ENCODE measurements at regions not wholly inside any gene's neighbourhood (a gene's known extent, or its start where the extent isn't known, plus 50 kb on each side); places are given as distances from the start of the nearest gene placed in this dataset.

GRCh38 chr12:3992945-3993344 is 119.7 kb upstream of the PARP11 start:
- Histone ChIP-seq H3K9ac (ENCODE audit: low read depth in 1 of 3, low read length in 3 of 3) (no peak overlapping the region), H3K36me3 (ENCODE audit: control insufficient read depth in 3 of 3, insufficient read depth in 3 of 3, low read length in 3 of 3) (no peaks in the 10 kb centered on the region), H3K4me1 (ENCODE audit: control insufficient read depth in 3 of 3, insufficient read depth in 3 of 3, low read length in 3 of 3) (no peaks in the 10 kb centered on the region), H3K9me3 (ENCODE audit: control insufficient read depth in 3 of 3, low read length in 3 of 3) (no peaks in the 10 kb centered on the region), H3K27me3 (ENCODE audit: control insufficient read depth in 3 of 3, insufficient read depth in 3 of 3, low read length in 3 of 3) (peaks cover 13 to 37% (median 30%) of the 10 kb centered on the region in 3 donors), H3K27ac (ENCODE audit: low read depth, low read length) (no peak overlapping the region), H3K4me3 (ENCODE audit: low read length in 3 of 3) (no peak overlapping the region)

DNA sequence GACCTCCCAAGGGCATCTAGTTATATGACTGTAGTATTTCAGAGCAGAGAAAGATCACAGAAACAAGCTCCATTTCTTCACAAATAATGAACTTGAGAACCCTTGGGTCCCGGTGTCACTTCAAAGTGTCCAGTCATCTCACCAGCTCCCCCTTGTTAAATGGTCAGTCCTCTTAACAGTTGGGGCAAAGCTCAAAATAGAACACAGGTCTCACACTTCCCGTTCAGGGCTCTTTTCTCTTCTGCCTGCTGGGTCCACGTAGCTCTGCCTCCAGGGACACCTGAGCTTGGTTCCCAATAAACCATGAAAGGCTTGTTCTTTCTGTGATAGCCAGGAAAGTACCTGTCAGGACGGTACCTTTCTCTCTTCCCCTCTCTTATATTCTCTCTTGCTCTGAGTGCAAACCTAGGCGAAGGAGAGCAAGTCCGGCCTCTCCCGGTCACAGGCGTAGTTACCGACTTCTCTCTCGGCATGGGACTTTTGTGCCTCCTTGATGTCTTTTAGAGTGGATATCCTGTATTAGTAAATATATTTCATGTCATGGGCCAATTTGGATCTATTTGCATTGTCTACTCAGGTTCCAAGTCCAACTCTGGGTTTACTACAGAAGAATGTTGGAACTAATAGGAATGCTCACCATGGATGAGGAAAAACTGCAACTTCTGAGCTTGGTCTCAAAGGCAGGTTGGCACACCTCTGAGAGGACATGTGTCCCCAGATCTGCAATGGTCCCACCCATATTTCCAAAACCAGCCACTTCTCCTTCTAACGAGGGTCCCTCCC is 118.8 kb upstream of the PARP11 start:
- Histone ChIP-seq H3K36me3 (ENCODE audit: control insufficient read depth in 3 of 3, insufficient read depth in 3 of 3, low read length in 3 of 3) (no peaks in the 10 kb centered on the region), H3K27me3 (ENCODE audit: control insufficient read depth in 3 of 3, insufficient read depth in 3 of 3, low read length in 3 of 3) (peaks cover 13 to 35% (median 30%) of the 10 kb centered on the region in 3 donors), H3K9me3 (ENCODE audit: control insufficient read depth in 3 of 3, low read length in 3 of 3) (no peaks in the 10 kb centered on the region), H3K4me1 (ENCODE audit: control insufficient read depth in 3 of 3, insufficient read depth in 3 of 3, low read length in 3 of 3) (no peaks in the 10 kb centered on the region), H3K4me3 (ENCODE audit: low read length in 3 of 3) (no peak overlapping the region), H3K9ac (ENCODE audit: low read depth in 1 of 3, low read length in 3 of 3) (no peak overlapping the region), H3K27ac (ENCODE audit: low read depth, low read length) (no peak overlapping the region)

DNA sequence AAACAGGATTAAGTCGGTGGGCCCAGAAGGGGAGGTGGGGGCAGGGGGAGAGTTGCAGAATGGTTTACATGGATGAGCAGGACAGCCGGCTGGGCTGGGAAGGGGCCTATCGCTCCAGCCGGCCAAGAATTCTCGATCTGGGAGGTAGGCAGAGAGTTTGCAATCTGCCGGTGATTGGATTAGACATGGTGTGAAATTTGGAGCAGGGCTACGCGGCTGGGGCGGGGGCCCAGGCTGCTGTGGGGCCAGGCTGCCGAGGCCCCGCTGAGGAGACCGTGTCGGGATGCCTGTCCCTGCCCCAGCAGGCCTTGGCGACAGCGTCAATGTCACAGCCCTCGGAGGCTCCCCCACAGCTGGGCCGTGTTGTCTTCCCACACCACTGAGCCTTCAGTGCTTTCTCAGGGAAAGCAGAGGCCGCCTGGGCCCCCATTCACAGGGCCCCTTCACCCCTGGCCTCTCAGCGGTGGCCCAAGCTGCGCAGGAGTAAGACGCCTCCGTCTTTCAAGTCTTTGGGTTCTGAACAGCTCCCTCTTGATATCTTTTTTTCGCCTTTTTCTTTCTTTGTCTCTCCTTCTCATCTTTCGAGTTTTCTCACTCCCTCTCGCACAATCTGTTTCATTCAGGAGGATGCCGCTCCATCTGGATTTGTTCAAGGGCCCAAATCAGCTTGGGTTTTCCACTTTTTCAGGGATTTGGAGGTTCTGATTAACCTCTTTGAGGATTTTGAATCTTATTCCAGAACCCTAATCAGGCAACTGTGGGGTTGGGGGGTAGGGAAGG is 117.5 kb upstream of the PARP11 start:
- Histone ChIP-seq H3K27me3 (ENCODE audit: control insufficient read depth in 3 of 3, insufficient read depth in 3 of 3, low read length in 3 of 3) (peaks cover 13 to 34% (median 22%) of the 10 kb centered on the region in 3 donors), H3K36me3 (ENCODE audit: control insufficient read depth in 3 of 3, insufficient read depth in 3 of 3, low read length in 3 of 3) (no peaks in the 10 kb centered on the region), H3K4me3 (ENCODE audit: low read length in 3 of 3) (no peak overlapping the region), H3K9me3 (ENCODE audit: control insufficient read depth in 3 of 3, low read length in 3 of 3) (no peaks in the 10 kb centered on the region), H3K9ac (ENCODE audit: low read depth in 1 of 3, low read length in 3 of 3) (no peak overlapping the region), H3K4me1 (ENCODE audit: control insufficient read depth in 3 of 3, insufficient read depth in 3 of 3, low read length in 3 of 3) (no peaks in the 10 kb centered on the region), H3K27ac (ENCODE audit: low read depth, low read length) (no peak overlapping the region)

DNA sequence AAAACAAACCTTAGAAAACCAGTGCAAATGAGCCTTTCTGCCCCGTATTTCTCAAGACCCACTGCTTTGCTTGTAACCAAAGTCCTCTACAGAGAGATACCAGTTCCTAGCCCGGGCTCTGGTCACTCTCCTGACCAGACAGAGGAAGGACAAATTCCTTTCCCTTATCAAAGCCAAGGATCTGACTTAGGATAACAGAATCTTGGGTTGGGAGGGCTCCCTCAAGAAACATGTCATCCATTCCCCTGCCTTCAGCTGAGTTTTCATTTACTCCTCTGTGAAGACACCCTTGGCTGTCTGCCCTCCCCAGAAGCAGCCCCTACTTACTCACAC is 116.0 kb upstream of the PARP11 start:
- Histone ChIP-seq H3K27me3 (ENCODE audit: control insufficient read depth in 3 of 3, insufficient read depth in 3 of 3, low read length in 3 of 3) (peaks cover 13 to 34% (median 22%) of the 10 kb centered on the region in 3 donors), H3K27ac (ENCODE audit: low read depth, low read length) (no peak overlapping the region), H3K9ac (ENCODE audit: low read depth in 1 of 3, low read length in 3 of 3) (no peak overlapping the region), H3K4me1 (ENCODE audit: control insufficient read depth in 3 of 3, insufficient read depth in 3 of 3, low read length in 3 of 3) (no peaks in the 10 kb centered on the region), H3K4me3 (ENCODE audit: low read length in 3 of 3) (no peak overlapping the region), H3K9me3 (ENCODE audit: control insufficient read depth in 3 of 3, low read length in 3 of 3) (no peaks in the 10 kb centered on the region), H3K36me3 (ENCODE audit: control insufficient read depth in 3 of 3, insufficient read depth in 3 of 3, low read length in 3 of 3) (no peaks in the 10 kb centered on the region)

DNA sequence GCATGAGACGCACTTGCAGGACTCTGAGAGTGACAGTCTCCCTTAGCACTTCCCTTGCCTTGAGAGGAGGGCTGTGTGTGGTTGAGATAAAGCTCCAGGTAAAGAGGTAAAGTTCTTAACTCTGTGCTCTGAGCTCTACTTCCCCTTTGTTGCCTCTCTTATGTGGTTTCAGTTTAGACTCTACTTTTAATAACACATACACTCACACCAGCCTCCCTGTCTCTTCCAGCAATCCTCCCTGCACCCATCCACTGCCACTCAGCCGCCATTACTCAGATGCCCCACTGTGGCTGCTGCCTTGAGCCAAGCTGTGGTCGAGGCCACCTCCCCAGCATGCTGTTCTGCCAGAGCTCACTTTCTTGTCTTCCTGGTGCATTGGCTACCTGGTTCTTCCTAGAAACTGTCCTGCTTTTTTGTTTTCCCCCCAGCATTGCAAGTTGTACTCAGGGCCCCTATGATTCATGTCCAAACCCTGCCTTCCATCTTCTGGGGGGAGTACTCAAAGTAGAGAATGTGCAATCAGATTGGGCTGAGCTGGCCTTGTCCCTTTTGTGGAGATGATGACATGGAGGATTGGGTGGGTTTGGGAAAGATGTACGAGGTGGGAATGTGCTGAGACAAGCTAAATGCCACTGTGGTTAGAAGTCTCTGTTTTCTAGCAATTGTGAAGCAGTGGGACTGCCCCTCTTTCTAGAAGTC is 115.5 kb upstream of the PARP11 start:
- H3K9ac ChIP-seq (ENCODE audit: low read depth in 1 of 3, low read length in 3 of 3), result no peak overlapping the region
- no peaks in the 10 kb centered on the region for H3K4me1 ChIP-seq (ENCODE audit: control insufficient read depth in 3 of 3, insufficient read depth in 3 of 3, low read length in 3 of 3)
- no peaks in the 10 kb centered on the region for H3K36me3 ChIP-seq (ENCODE audit: control insufficient read depth in 3 of 3, insufficient read depth in 3 of 3, low read length in 3 of 3)
- peaks cover 13 to 33% (median 22%) of the 10 kb centered on the region in 3 donors for H3K27me3 ChIP-seq (ENCODE audit: control insufficient read depth in 3 of 3, insufficient read depth in 3 of 3, low read length in 3 of 3)
- no peak overlapping the region for H3K27ac ChIP-seq (ENCODE audit: low read depth, low read length)
- H3K4me3 ChIP-seq (ENCODE audit: low read length in 3 of 3), result no peak overlapping the region
- no peaks in the 10 kb centered on the region for H3K9me3 ChIP-seq (ENCODE audit: control insufficient read depth in 3 of 3, low read length in 3 of 3)

- no peaks in the 10 kb centered on the region for H3K36me3 ChIP-seq (ENCODE audit: control insufficient read depth in 3 of 3, insufficient read depth in 3 of 3, low read length in 3 of 3)
- H3K27ac ChIP-seq (ENCODE audit: low read depth, low read length), result no peak overlapping the region
- peaks cover 8 to 22% (median 17%) of the 10 kb centered on the region in 3 donors for H3K27me3 ChIP-seq (ENCODE audit: control insufficient read depth in 3 of 3, insufficient read depth in 3 of 3, low read length in 3 of 3)
- H3K4me1 ChIP-seq (ENCODE audit: control insufficient read depth in 3 of 3, insufficient read depth in 3 of 3, low read length in 3 of 3), result no peaks in the 10 kb centered on the region
- no peak overlapping the region for H3K4me3 ChIP-seq (ENCODE audit: low read length in 3 of 3)
- H3K9me3 ChIP-seq (ENCODE audit: control insufficient read depth in 3 of 3, low read length in 3 of 3), result no peaks in the 10 kb centered on the region
- H3K9ac ChIP-seq (ENCODE audit: low read depth in 1 of 3, low read length in 3 of 3), result no peak overlapping the region
These were observed 114.4 kb upstream of the PARP11 start for GRCh38 chr12:3987571-3987970.

DNA sequence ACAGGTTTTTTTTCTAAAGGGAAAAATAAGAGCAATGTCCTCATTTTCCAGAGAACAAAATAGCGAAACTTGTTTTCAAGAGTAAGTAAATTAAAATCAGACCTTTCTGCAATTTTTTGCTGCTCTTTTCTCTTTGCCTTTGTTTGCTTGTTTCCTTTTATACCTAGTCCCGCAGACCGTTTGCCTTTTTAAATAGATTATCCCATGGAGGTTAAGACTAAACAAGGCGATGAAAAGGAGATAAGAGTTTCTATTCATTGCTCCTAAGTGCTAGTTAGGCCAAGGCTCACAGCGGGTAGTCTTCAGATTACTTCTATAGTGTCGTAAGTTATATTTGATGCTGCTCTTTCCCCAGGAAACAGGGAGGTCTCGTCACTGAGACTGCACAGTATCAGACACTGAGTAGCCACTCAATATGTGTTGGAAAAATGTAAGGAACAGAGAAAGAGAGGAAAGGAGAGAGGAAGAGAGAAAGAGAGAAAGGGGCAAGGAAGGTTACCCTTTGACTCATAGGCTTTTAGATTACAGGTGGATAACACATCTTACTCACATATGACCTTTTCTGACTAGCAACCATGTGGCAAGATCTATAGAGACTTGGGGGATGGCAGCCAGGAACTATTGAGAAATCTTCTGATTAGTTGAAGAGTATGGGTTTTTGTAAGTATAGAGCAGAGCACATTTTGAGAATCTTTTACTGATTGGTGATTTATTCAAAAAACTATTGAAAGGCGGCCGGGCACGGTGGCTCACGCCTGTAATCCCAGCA is 107.5 kb upstream of the PARP11 start:
- Histone ChIP-seq H3K9ac (ENCODE audit: low read depth in 1 of 3, low read length in 3 of 3) (no peak overlapping the region), H3K9me3 (ENCODE audit: control insufficient read depth in 3 of 3, low read length in 3 of 3) (no peaks in the 10 kb centered on the region), H3K4me3 (ENCODE audit: low read length in 3 of 3) (no peak overlapping the region), H3K36me3 (ENCODE audit: control insufficient read depth in 3 of 3, insufficient read depth in 3 of 3, low read length in 3 of 3) (no peaks in the 10 kb centered on the region), H3K4me1 (ENCODE audit: control insufficient read depth in 3 of 3, insufficient read depth in 3 of 3, low read length in 3 of 3) (no peaks in the 10 kb centered on the region), H3K27ac (ENCODE audit: low read depth, low read length) (no peak overlapping the region), H3K27me3 (ENCODE audit: control insufficient read depth in 3 of 3, insufficient read depth in 3 of 3, low read length in 3 of 3) (peaks cover 0 to 2% (median 0%) of the 10 kb centered on the region in 3 donors)

GRCh38 chr12:3977621-3978020 is 104.4 kb upstream of the PARP11 start:
- Histone ChIP-seq H3K4me3 (ENCODE audit: low read length in 3 of 3) (no peak overlapping the region), H3K4me1 (ENCODE audit: control insufficient read depth in 3 of 3, insufficient read depth in 3 of 3, low read length in 3 of 3) (no peaks in the 10 kb centered on the region)

DNA sequence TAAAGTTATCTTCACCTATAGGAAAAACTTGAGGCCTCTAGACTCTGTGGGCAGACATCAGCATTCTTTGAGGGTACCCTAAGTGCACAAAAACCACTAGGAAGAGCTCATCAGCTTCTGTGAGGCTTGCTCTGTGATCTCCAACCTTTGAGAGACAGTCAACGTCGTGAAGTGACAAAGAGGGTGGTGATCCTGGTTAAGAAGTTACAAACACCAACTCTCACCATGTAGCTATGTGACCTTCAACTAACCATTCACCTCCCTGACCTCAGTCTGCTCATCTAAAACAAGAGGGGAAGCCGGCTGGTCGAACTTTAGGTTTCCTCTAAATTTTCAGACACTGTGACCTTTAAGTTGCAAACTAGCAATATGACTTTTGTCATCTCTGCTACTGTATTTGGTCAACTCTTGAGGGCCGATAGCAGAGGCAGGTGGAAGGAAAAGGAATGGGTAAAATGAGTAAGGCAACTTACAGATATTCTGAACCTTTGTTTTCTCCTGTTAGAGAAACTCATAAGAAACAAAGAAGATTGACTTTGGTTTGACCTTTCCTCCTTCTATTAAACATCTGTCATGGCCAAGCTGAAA is 103.2 kb upstream of the PARP11 start:
- Histone ChIP-seq H3K27ac (ENCODE audit: low read depth, low read length) (no peak overlapping the region), H3K27me3 (ENCODE audit: control insufficient read depth in 3 of 3, insufficient read depth in 3 of 3, low read length in 3 of 3) (peaks cover 0 to 2% (median 0%) of the 10 kb centered on the region in 3 donors), H3K4me1 (ENCODE audit: control insufficient read depth in 3 of 3, insufficient read depth in 3 of 3, low read length in 3 of 3) (no peaks in the 10 kb centered on the region), H3K9ac (ENCODE audit: low read depth in 1 of 3, low read length in 3 of 3) (no peak overlapping the region), H3K4me3 (ENCODE audit: low read length in 3 of 3) (no peak overlapping the region), H3K9me3 (ENCODE audit: control insufficient read depth in 3 of 3, low read length in 3 of 3) (no peaks in the 10 kb centered on the region), H3K36me3 (ENCODE audit: control insufficient read depth in 3 of 3, insufficient read depth in 3 of 3, low read length in 3 of 3) (no peaks in the 10 kb centered on the region)

More at GRCh38 chr12:3977621-3978020, 104.4 kb upstream of the PARP11 start:
- Histone ChIP-seq H3K27me3 (ENCODE audit: control insufficient read depth in 3 of 3, insufficient read depth in 3 of 3, low read length in 3 of 3) (peaks cover 0 to 2% (median 0%) of the 10 kb centered on the region in 3 donors), H3K9me3 (ENCODE audit: control insufficient read depth in 3 of 3, low read length in 3 of 3) (no peaks in the 10 kb centered on the region), H3K9ac (ENCODE audit: low read depth in 1 of 3, low read length in 3 of 3) (no peak overlapping the region), H3K27ac (ENCODE audit: low read depth, low read length) (no peak overlapping the region), H3K36me3 (ENCODE audit: control insufficient read depth in 3 of 3, insufficient read depth in 3 of 3, low read length in 3 of 3) (no peaks in the 10 kb centered on the region)

Data from skeletal muscle tissue (tissue), 3 donors.